SK-N-MC (cell line): ENCODE measurements at regions not wholly inside any gene's neighbourhood (a gene's known extent, or its start where the extent isn't known, plus 50 kb on each side); places are given as distances from the start of the nearest gene placed in this dataset.

ENCODE experiments used
- EZH2 ChIP-seq: fragments of 200-600 bp; sonication (generic); IDR thresholded peaks from one replicate; pipeline ENCODE4 v1.6.1; 2017; ENCODE audit warnings: antibody characterized with exemption
- FOXP2 ChIP-seq: optimal IDR thresholded peaks from 2 replicates; pipeline ENCODE3; 2011; ENCODE audit warnings: mild to moderate bottlenecking, moderate library complexity; ENCODE audit not compliant: insufficient read depth; ENCODE audit errors: extremely low read length, control extremely low read depth
- POLR2AphosphoS5 ChIP-seq: IDR thresholded peaks from 2 replicates; pipeline ENCODE4 v1.6.1; 2012; ENCODE audit warnings: mild to moderate bottlenecking, low read depth, low read length, borderline replicate concordance

GRCh38 chr2:175811971-175812370 lies 190.1 kb downstream of the LNPK start:
- TF ChIP-seq POLR2AphosphoS5 = no peak
- TF ChIP-seq EZH2 = no peak
- no peak for TF ChIP-seq FOXP2
